MM.1S (cell line): ENCODE measurements at regions not wholly inside any gene's neighbourhood (a gene's known extent, or its start where the extent isn't known, plus 50 kb on each side); places are given as distances from the start of the nearest gene placed in this dataset.
"Not testable (repeated sequence)": the region's sequence is repeated elsewhere in the genome, so short reads cannot be mapped to it uniquely, and the experiment has no call there.

Source experiments
- CTCF ChIP-seq: fragments of 300-600 bp; sonication (generic); IDR thresholded peaks from 2 replicates; pipeline ENCODE4 v1.5.1; 2016; ENCODE audit warnings: antibody characterized with exemption, low read length, mixed read lengths
- EZH2 ChIP-seq: fragments of 300-600 bp; sonication (generic); optimal IDR thresholded peaks from 2 replicates; pipeline ENCODE3; 2017; ENCODE audit warnings: low read depth, mild to moderate bottlenecking, antibody characterized with exemption, low read length, mixed read lengths

DNA sequence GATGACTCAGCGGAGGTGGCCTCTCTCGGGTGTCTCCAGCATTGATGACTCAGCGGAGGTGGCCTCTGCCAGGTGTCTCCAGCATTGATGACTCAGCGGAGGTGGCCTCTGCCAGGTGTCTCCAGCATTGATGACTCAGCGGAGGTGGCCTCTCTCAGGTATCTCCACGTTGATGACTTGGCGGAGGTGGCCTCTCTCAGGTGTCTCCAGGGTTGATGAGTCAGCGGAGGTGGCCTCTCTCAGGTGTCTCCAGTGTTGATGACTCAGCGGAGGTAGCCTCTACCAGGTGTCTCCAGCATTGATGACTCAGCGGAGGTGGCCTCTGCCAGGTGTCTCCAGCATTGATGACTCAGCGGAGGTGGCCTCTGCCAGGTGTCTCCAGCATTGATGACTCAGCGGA is 87.3 kb downstream of the ASMT start:
- not testable (repeated sequence) for TF ChIP-seq CTCF, EZH2
